GM06990 (cell line): ENCODE measurements at regions not wholly inside any gene's neighbourhood (a gene's known extent, or its start where the extent isn't known, plus 50 kb on each side); places are given as distances from the start of the nearest gene placed in this dataset.

Experiments
- DNase-seq: peaks from one replicate; pipeline ENCODE4 v3.0.0-alpha.2; 2011; ENCODE audit not compliant: insufficient read length; ENCODE audit errors: extremely low read depth
- H3K27me3 ChIP-seq: replicated peaks from 2 replicates; pipeline ENCODE4 v1.6.0; 2011; ENCODE audit warnings: low read length; ENCODE audit not compliant: control insufficient read depth, insufficient read depth
- H3K36me3 ChIP-seq: 2 replicates; pipeline ENCODE4 v1.5.1; 2011; ENCODE audit warnings: low read length; ENCODE audit not compliant: control insufficient read depth, insufficient read depth
- H3K4me3 ChIP-seq: replicated peaks from 2 replicates; pipeline ENCODE4 v1.5.1; 2011; ENCODE audit warnings: low read depth, mild to moderate bottlenecking, control low read depth, low read length
- CTCF ChIP-seq: IDR thresholded peaks from 2 replicates; pipeline ENCODE4 v1.5.1; 2011; ENCODE audit warnings: low read length, control low read depth, mild to moderate bottlenecking, inconsistent platforms; ENCODE audit not compliant: insufficient read depth, poor library complexity, severe bottlenecking

- Histone ChIP-seq H3K36me3 (no peaks in the 10 kb centered on the region), H3K4me3 (no peak overlapping the region), H3K27me3 (no peaks in the 10 kb centered on the region)
- no peak for TF ChIP-seq CTCF
- no peak for DNase-seq
These were observed 1356.2 kb upstream of the C9orf72 start for GRCh38 chr9:28929433-28929832.

DNA sequence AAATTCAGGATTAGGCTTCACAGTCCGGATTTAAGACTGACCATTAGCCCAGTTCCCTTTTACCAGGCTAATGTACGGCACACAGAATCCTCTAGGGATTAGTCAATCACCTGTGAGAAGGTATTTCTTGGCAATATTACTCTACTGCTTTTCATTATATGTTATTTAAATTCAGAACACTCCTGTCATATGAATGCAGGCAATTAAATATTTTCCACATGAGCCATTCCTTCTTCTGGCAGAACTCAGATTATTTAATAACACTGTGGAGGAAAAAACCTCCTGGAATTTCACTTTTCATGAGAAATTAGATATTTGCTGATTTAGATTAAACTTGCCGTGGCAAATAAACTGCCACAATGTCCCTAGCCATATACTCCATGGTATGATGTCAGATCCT lies 1357.5 kb upstream of the C9orf72 start:
- DNase-seq = no peak
- no peak for TF ChIP-seq CTCF
- H3K4me3 ChIP-seq = no peak overlapping the region
- H3K27me3 ChIP-seq = no peaks in the 10 kb centered on the region
- no peaks in the 10 kb centered on the region for H3K36me3 ChIP-seq

- Histone ChIP-seq H3K4me3 (no peak overlapping the region), H3K27me3 (no peaks in the 10 kb centered on the region), H3K36me3 (no peaks in the 10 kb centered on the region)
- DNase-seq = no peak
- no peak for TF ChIP-seq CTCF
These were observed 1360.8 kb upstream of the C9orf72 start for GRCh38 chr9:28934111-28934510.

DNA sequence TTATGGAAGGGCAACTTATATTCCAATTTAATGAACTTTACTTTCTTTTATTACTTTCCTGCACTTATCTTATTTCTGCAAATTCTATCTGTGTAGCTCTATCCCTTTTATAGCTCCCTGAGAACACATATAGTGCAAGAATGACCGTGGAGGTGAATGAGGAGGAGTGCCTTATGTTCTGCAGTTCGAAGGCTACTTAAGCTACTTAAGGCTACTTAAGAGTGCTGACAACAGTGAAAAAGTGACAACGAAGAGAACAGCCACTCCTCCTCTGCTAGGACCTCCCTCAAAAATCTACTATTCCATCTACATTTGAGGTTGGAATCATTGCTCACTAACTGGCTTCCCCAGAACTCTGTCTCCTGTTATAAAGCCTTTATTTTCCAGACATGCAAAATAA lies 1365.7 kb upstream of the C9orf72 start:
- DNase-seq = no peak
- TF ChIP-seq CTCF = no peak
- Histone ChIP-seq H3K36me3 (no peaks in the 10 kb centered on the region), H3K4me3 (no peak overlapping the region), H3K27me3 (no peaks in the 10 kb centered on the region)

DNA sequence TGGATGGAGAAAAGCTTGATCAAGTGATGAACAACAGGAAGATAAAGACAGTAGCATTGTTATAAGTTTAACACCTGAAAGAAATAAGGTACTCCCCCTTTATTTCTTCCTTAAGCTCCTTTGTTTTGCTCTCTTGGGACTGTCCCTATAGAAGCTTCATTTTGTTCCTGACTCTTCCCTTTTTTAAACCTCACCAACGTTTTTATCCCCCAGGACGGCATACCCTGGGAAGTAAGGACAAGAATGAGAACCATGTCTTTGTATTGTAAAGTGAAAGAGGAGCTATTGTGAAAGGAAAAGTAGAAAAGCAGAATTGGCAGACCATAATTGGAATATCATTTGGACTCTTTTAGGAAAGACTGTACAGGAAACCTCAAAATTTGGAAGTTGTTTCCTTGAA lies 1368.6 kb upstream of the C9orf72 start:
- no peaks in the 10 kb centered on the region for H3K36me3 ChIP-seq
- no peak overlapping the region for H3K4me3 ChIP-seq
- TF ChIP-seq CTCF = no peak
- DNase-seq = no peak
- no peaks in the 10 kb centered on the region for H3K27me3 ChIP-seq

- no peak for TF ChIP-seq CTCF
- H3K4me3 ChIP-seq = no peak overlapping the region
- DNase-seq = no peak
- H3K27me3 ChIP-seq = no peaks in the 10 kb centered on the region
- H3K36me3 ChIP-seq = no peaks in the 10 kb centered on the region
These were observed 1369.7 kb upstream of the C9orf72 start for GRCh38 chr9:28942941-28943340.
